ENCODE measurements at regions not wholly inside any gene's neighbourhood (a gene's known extent, or its start where the extent isn't known, plus 50 kb on each side); places are given as distances from the start of the nearest gene placed in this dataset.

- TF ChIP-seq CTCF (IDR thresholded peaks at IDR 0.05; ENCODE audit: low read depth, low read length): no peak
- H3K27ac ChIP-seq: no peak overlapping the region
- H3K36me3 ChIP-seq: no peaks in the 10 kb centered on the region
- no peaks in the 10 kb centered on the region for H3K27me3 ChIP-seq
- no peaks in the 10 kb centered on the region for H3K9me3 ChIP-seq (ENCODE audit: low read depth)
- no peak for DNase-seq (ENCODE audit: low read depth in 1 of 2, low spot score in 1 of 2)
- H3K4me1 ChIP-seq (ENCODE audit: low read depth): no peaks in the 10 kb centered on the region
- H3K4me3 ChIP-seq: no peak overlapping the region
Measured at GRCh38 chr4:166682200-166682599, 552.1 kb downstream of the SPOCK3 start.

Data from cardiac muscle cell (in vitro differentiated cells and primary cell).